NB4 (cell line): ENCODE measurements at regions not wholly inside any gene's neighbourhood (a gene's known extent, or its start where the extent isn't known, plus 50 kb on each side); places are given as distances from the start of the nearest gene placed in this dataset.

Experiments used
- DNase-seq: peaks from one replicate; pipeline ENCODE4 v3.0.0; 2010; ENCODE audit warnings: low read depth
- H3K4me3 ChIP-seq: one replicate; pipeline ENCODE4 v1.5.1; 2011; ENCODE audit warnings: mild to moderate bottlenecking, low read depth, low read length, moderate library complexity
- MAX ChIP-seq: IDR thresholded peaks from 2 replicates; pipeline ENCODE4 v1.6.1; 2011; ENCODE audit warnings: low read depth, low read length
- MYC ChIP-seq: IDR thresholded peaks from 2 replicates; pipeline ENCODE4 v1.6.1; 2011; ENCODE audit warnings: low read depth, low read length
- POLR2A ChIP-seq: IDR thresholded peaks from 2 replicates; pipeline ENCODE4 v1.6.1; 2011; ENCODE audit warnings: mild to moderate bottlenecking; ENCODE audit not compliant: insufficient read length; ENCODE audit errors: extremely low read depth
- TF ChIP-seq, protein P1 (sequence below): IDR thresholded peaks from one replicate; pipeline ENCODE4 v1.5.1; 2012; ENCODE audit warnings: low read depth, low read length

DNA sequence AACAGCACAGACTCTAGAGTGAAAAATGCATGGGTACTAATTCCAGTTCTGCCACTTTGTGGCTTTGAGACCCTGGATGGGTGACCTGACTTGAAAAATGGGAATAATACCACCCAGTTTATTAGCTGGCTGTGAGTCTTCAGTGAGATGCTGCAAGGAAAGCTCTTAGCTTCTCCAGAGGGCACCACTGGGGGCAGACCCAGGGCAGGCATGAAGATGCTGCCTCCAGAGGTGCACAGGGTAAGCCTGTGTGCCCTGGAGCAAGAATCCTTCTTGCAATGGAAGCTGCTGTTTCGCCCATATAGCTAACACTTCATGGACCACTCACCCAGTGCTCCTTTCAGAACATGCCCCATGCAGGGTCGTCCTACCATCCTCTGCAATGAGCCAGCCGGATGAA lies 75.7 kb downstream of the C5orf15 start:
- no peak overlapping the region for H3K4me3 ChIP-seq
- DNase-seq: no peak
- TF ChIP-seq MAX (no peak), POLR2A (no peak), MYC (no peak)
- TF ChIP-seq, protein P1, sequence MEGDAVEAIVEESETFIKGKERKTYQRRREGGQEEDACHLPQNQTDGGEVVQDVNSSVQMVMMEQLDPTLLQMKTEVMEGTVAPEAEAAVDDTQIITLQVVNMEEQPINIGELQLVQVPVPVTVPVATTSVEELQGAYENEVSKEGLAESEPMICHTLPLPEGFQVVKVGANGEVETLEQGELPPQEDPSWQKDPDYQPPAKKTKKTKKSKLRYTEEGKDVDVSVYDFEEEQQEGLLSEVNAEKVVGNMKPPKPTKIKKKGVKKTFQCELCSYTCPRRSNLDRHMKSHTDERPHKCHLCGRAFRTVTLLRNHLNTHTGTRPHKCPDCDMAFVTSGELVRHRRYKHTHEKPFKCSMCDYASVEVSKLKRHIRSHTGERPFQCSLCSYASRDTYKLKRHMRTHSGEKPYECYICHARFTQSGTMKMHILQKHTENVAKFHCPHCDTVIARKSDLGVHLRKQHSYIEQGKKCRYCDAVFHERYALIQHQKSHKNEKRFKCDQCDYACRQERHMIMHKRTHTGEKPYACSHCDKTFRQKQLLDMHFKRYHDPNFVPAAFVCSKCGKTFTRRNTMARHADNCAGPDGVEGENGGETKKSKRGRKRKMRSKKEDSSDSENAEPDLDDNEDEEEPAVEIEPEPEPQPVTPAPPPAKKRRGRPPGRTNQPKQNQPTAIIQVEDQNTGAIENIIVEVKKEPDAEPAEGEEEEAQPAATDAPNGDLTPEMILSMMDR: no peak

- TF ChIP-seq, protein P1: no peak
- TF ChIP-seq MYC (no peak), POLR2A (no peak), MAX (no peak)
- no peak overlapping the region for H3K4me3 ChIP-seq
- DNase-seq: no peak
Measured at GRCh38 chr5:133892306-133892705, 76.1 kb downstream of the C5orf15 start.

DNA sequence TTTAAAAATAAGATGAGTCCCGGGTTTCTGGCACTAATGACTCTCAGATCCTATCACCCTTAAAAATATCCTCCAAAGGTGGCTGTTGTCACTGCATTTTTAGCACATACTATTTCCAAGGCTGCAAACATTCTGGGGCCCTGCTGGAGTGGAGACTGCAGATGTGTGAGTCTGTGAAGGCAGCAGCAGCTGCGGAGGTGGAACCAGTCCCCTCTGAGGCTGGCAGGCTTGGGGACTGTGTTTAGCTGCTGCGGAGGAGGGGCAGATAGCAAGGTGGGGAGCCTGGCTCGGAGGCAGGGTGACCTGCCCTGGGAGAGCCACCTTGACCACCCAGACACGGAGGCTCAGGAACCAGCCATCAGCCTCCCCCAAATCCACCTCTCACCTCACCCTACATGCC lies 77.0 kb downstream of the C5orf15 start:
- no peak for DNase-seq
- no peak overlapping the region for H3K4me3 ChIP-seq
- TF ChIP-seq POLR2A (no peak), MYC (no peak), MAX (no peak)
- TF ChIP-seq, protein P1: no peak

- H3K4me3 ChIP-seq: no peak overlapping the region
- TF ChIP-seq MYC (no peak), MAX (no peak), POLR2A (no peak)
- TF ChIP-seq, protein P1: no peak
- no peak for DNase-seq
Measured at GRCh38 chr5:133890776-133891280, 77.6 kb downstream of the C5orf15 start.

DNA sequence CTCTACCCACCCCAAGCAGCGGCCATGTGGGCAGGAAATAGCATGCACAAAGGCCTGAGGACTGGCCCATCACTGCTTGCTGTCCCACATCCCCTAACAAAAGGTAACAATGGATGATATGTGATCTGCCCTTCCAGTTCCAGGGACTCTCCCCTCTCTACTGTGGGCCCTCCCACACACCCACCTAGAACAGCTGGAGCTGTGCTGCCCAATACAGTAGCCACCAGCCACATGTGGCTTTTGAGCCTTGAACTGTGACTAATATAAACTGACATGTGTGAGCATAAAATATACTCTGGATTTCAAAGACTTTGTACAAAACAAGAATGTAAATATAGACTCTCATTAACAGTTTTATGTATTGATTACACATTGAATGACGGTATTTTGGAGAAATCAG lies 78.1 kb downstream of the C5orf15 start:
- no peak for DNase-seq
- H3K4me3 ChIP-seq: no peak overlapping the region
- no peak for TF ChIP-seq MAX
- no peak for TF ChIP-seq POLR2A
- TF ChIP-seq, protein P1: no peak
- no peak for TF ChIP-seq MYC
